NB4 (cell line): ENCODE measurements at regions not wholly inside any gene's neighbourhood (a gene's known extent, or its start where the extent isn't known, plus 50 kb on each side); places are given as distances from the start of the nearest gene placed in this dataset.

Experiments
- DNase-seq: peaks from one replicate; pipeline ENCODE4 v3.0.0; 2010; ENCODE audit warnings: low read depth
- H3K4me3 ChIP-seq: one replicate; pipeline ENCODE4 v1.5.1; 2011; ENCODE audit warnings: mild to moderate bottlenecking, low read depth, low read length, moderate library complexity
- MYC ChIP-seq: IDR thresholded peaks from 2 replicates; pipeline ENCODE4 v1.6.1; 2011; ENCODE audit warnings: low read depth, low read length
- POLR2A ChIP-seq: IDR thresholded peaks from 2 replicates; pipeline ENCODE4 v1.6.1; 2011; ENCODE audit warnings: mild to moderate bottlenecking; ENCODE audit not compliant: insufficient read length; ENCODE audit errors: extremely low read depth
- TF ChIP-seq, protein P1 (sequence below): IDR thresholded peaks from one replicate; pipeline ENCODE4 v1.5.1; 2012; ENCODE audit warnings: low read depth, low read length
- TF ChIP-seq, protein P2 (sequence below): IDR thresholded peaks from 2 replicates; pipeline ENCODE4 v1.6.1; 2011; ENCODE audit warnings: low read depth, low read length

DNA sequence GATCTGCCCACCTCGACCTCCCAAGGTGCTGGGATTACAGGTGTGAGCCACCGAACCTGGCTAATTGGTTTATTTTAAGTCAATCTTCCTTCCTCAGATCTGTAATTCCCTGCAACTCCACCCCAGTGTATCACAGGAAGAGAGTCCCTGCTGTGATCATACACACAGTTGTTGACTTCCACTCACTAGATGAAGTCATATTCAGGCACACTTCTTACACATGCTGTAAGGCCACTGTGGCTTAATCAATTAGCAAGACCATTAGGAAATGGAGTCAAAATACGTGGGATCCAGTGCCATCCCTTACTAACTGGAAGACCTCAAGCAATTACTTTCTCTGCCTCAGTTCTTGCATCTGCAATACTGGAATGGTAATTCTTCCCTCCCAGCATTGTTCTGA is 66.1 kb upstream of the PAX2 start:
- DNase-seq, result no peak
- TF ChIP-seq, protein P1, sequence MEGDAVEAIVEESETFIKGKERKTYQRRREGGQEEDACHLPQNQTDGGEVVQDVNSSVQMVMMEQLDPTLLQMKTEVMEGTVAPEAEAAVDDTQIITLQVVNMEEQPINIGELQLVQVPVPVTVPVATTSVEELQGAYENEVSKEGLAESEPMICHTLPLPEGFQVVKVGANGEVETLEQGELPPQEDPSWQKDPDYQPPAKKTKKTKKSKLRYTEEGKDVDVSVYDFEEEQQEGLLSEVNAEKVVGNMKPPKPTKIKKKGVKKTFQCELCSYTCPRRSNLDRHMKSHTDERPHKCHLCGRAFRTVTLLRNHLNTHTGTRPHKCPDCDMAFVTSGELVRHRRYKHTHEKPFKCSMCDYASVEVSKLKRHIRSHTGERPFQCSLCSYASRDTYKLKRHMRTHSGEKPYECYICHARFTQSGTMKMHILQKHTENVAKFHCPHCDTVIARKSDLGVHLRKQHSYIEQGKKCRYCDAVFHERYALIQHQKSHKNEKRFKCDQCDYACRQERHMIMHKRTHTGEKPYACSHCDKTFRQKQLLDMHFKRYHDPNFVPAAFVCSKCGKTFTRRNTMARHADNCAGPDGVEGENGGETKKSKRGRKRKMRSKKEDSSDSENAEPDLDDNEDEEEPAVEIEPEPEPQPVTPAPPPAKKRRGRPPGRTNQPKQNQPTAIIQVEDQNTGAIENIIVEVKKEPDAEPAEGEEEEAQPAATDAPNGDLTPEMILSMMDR, result no peak
- TF ChIP-seq POLR2A (no peak), MYC (no peak)
- TF ChIP-seq, protein P2, sequence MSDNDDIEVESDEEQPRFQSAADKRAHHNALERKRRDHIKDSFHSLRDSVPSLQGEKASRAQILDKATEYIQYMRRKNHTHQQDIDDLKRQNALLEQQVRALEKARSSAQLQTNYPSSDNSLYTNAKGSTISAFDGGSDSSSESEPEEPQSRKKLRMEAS, result no peak

GRCh38 chr10:100683004-100683403 is 62.4 kb upstream of the PAX2 start:
- no peak for TF ChIP-seq POLR2A
- TF ChIP-seq, protein P2, result no peak
- TF ChIP-seq MYC, result no peak
- TF ChIP-seq, protein P1, result no peak
- no peak for DNase-seq
- H3K4me3 ChIP-seq, result no peak overlapping the region

More for the DNA sequence above, 66.1 kb upstream of the PAX2 start:
- no peak overlapping the region for H3K4me3 ChIP-seq

- TF ChIP-seq, protein P1, result no peak
- no peak overlapping the region for H3K4me3 ChIP-seq
- no peak for DNase-seq
Observed at GRCh38 chr10:100683545-100684300, 61.7 kb upstream of the PAX2 start.

DNA sequence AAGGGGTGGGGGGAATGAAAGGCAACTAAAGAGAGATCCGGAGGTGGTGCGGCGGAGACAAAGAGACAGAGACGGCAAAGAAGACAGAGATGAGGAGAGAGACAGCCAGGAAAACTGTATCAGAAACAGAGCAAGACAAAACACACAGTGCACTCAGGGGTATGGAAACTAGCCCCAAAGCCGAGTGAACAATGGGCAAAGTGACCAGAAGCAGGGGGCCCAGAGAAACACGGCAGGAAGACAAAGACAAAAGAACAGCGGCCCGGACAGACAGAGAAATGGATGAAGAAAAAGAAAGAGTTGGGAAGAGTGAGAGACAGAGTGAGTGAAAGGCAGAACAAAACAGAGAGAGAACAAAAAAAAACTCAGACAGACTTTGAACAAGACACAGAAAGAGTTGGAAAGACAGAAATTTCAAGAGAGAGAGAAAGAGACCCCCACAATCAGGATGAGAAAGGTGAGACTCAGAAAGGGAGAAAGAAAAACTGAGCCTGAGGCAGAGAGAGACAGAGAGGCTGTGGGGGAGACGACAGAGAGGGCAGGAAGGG is 60.6 kb upstream of the PAX2 start:
- TF ChIP-seq POLR2A, result no peak
- TF ChIP-seq, protein P1, result no peak
- TF ChIP-seq MYC, result no peak
- TF ChIP-seq, protein P2, result no peak
- H3K4me3 ChIP-seq, result no peak overlapping the region
- DNase-seq, result no peak

- no peak for DNase-seq
Observed at GRCh38 chr10:100685331-100685730, 60.1 kb upstream of the PAX2 start.

More at GRCh38 chr10:100685331-100685730, 60.1 kb upstream of the PAX2 start:
- H3K4me3 ChIP-seq, result no peak overlapping the region
- TF ChIP-seq, protein P1, result no peak
- no peak for TF ChIP-seq POLR2A
- TF ChIP-seq, protein P2, result no peak
- TF ChIP-seq MYC, result no peak
